ENCODE measurements at regions not wholly inside any gene's neighbourhood (a gene's known extent, or its start where the extent isn't known, plus 50 kb on each side); places are given as distances from the start of the nearest gene placed in this dataset.

DNA sequence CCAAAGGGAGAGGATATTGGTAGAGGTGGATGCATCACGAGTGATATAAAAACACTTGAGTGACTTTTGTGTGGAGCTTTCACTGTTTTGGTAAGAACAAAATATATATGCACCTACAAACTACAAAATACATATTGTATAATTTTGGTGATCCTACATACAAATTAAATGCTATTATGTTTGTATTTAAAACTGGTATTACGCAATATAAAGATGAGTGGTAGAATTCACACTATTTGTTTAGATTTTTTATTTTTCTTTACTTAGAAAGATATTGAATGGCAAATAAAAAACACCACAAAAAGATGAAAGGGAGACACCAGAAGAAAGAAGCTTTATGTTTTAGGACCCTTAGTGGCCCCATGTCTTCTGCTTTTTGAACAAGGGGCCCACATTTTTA lies 770.7 kb upstream of the ID2 start:
- TF ChIP-seq CTCF (IDR thresholded peaks at IDR 0.05) (no peak), POLR2A (IDR thresholded peaks at IDR 0.05; ENCODE audit: low read depth) (no peak), EP300 (IDR thresholded peaks at IDR 0.05) (no peak), POLR2AphosphoS5 (IDR thresholded peaks at IDR 0.05) (no peak)

Measured in esophagus muscularis mucosa (tissue), 4 donors.